B cell (primary cell): ENCODE measurements at regions not wholly inside any gene's neighbourhood (a gene's known extent, or its start where the extent isn't known, plus 50 kb on each side); places are given as distances from the start of the nearest gene placed in this dataset.

Experiments used
- EZH2 ChIP-seq: IDR thresholded peaks from 2 replicates; pipeline ENCODE4 v1.6.1; 2012; ENCODE audit warnings: borderline replicate concordance, low read depth, mild to moderate bottlenecking, moderate library complexity, low read length; ENCODE audit not compliant: insufficient read depth, poor library complexity, severe bottlenecking
- TF ChIP-seq, protein P1 (sequence below): fragments of 200-600 bp; IDR thresholded peaks from one replicate; pipeline ENCODE4 v1.8.0; 2022; ENCODE audit warnings: antibody characterized with exemption, mild to moderate bottlenecking

DNA sequence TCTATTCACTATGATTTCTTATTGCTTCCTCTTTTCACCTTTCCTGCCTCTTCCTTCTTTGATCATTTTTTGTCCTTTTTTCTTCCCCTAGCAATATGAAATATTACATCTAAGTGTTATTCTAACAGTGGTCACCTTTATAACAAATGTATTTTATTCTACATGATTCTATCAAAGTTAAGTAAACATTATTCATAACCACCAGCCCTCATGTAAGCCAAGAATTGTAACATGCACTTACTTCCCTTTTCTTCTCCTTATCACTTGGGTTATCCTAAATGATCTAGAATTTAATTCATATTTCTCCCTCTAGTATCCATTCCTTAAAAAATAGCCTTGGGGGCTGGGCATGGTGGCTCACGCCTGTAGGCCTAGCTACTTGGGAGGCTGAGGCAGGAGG is 88.3 kb upstream of the SLC22A23 start:
- TF ChIP-seq, protein P1, sequence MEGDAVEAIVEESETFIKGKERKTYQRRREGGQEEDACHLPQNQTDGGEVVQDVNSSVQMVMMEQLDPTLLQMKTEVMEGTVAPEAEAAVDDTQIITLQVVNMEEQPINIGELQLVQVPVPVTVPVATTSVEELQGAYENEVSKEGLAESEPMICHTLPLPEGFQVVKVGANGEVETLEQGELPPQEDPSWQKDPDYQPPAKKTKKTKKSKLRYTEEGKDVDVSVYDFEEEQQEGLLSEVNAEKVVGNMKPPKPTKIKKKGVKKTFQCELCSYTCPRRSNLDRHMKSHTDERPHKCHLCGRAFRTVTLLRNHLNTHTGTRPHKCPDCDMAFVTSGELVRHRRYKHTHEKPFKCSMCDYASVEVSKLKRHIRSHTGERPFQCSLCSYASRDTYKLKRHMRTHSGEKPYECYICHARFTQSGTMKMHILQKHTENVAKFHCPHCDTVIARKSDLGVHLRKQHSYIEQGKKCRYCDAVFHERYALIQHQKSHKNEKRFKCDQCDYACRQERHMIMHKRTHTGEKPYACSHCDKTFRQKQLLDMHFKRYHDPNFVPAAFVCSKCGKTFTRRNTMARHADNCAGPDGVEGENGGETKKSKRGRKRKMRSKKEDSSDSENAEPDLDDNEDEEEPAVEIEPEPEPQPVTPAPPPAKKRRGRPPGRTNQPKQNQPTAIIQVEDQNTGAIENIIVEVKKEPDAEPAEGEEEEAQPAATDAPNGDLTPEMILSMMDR: no peak
- TF ChIP-seq EZH2: no peak
